Testis (tissue), 2 donors: ENCODE measurements at regions not wholly inside any gene's neighbourhood (a gene's known extent, or its start where the extent isn't known, plus 50 kb on each side); places are given as distances from the start of the nearest gene placed in this dataset.

Experiments used
- POLR2A ChIP-seq: fragments of 450-650 bp; IDR thresholded peaks from one replicate; pipeline ENCODE4 v1.6.1; 2017; ENCODE audit warnings: antibody characterized with exemption, mild to moderate bottlenecking, moderate library complexity
- TF ChIP-seq, protein P1 (sequence below), 3 experiments: fragments of 450-650 bp in 2 of 3; fragments of 200-600 bp in 1 of 3; sonication (generic) in 1 of 3; IDR thresholded peaks; one replicate each; pipeline ENCODE4 v1.5.1; 2016 to 2019; ENCODE audit warnings: antibody characterized with exemption in 3 of 3, mild to moderate bottlenecking in 2 of 3, moderate library complexity in 1 of 3

DNA sequence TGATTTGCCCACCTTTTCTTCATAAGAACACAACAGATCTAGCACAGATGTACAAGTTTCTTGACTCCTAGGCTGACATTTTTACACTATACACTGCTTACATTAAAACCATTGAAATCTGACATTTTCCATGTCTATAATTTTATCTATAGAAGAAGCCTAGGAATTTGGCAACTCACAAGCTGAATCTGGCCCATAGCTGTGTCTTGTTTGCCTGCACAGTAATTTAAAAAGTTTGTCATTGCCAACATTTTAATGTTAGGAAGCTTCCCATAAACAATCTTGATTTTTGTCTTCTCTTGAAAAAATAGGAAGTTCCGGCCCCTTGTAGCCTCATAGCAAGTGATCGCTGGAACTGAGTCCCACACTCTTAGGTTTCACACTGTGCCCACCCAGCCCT is 394.6 kb upstream of the AZI2 start:
- no peak for TF ChIP-seq POLR2A
- TF ChIP-seq, protein P1, sequence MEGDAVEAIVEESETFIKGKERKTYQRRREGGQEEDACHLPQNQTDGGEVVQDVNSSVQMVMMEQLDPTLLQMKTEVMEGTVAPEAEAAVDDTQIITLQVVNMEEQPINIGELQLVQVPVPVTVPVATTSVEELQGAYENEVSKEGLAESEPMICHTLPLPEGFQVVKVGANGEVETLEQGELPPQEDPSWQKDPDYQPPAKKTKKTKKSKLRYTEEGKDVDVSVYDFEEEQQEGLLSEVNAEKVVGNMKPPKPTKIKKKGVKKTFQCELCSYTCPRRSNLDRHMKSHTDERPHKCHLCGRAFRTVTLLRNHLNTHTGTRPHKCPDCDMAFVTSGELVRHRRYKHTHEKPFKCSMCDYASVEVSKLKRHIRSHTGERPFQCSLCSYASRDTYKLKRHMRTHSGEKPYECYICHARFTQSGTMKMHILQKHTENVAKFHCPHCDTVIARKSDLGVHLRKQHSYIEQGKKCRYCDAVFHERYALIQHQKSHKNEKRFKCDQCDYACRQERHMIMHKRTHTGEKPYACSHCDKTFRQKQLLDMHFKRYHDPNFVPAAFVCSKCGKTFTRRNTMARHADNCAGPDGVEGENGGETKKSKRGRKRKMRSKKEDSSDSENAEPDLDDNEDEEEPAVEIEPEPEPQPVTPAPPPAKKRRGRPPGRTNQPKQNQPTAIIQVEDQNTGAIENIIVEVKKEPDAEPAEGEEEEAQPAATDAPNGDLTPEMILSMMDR (IDR thresholded peaks at IDR 0.05) = no peak
